MG63 (cell line): ENCODE measurements at regions not wholly inside any gene's neighbourhood (a gene's known extent, or its start where the extent isn't known, plus 50 kb on each side); places are given as distances from the start of the nearest gene placed in this dataset.

Experiments used
- DNase-seq: peaks from one replicate; pipeline ENCODE4 v3.0.0-alpha.2; 2020
- H3K27me3 ChIP-seq: fragments of 250-450 bp; sonication (Bioruptor Pico); 2 replicates; pipeline ENCODE4 v1.5.1; 2020; ENCODE audit warnings: mild to moderate bottlenecking, moderate library complexity
- H3K36me3 ChIP-seq: fragments of 250-450 bp; sonication (Bioruptor Pico); 2 replicates; pipeline ENCODE4 v1.5.1; 2020; ENCODE audit warnings: mild to moderate bottlenecking, moderate library complexity
- H3K4me3 ChIP-seq: fragments of 250-450 bp; sonication (Bioruptor Pico); 2 replicates; pipeline ENCODE4 v1.5.1; 2020; ENCODE audit warnings: mild to moderate bottlenecking, moderate library complexity
- H3K9me3 ChIP-seq: fragments of 250-450 bp; sonication (Bioruptor Pico); 2 replicates; pipeline ENCODE4 v1.5.1; 2020; ENCODE audit warnings: mild to moderate bottlenecking, moderate library complexity

GRCh38 chr11:26030399-26030798, 301.5 kb upstream of the ANO3 start:
- no peak overlapping the region for H3K4me3 ChIP-seq
- no peak for DNase-seq
- H3K9me3 ChIP-seq = no peaks in the 10 kb centered on the region
- H3K36me3 ChIP-seq = no peaks in the 10 kb centered on the region
- H3K27me3 ChIP-seq = no peaks in the 10 kb centered on the region

DNA sequence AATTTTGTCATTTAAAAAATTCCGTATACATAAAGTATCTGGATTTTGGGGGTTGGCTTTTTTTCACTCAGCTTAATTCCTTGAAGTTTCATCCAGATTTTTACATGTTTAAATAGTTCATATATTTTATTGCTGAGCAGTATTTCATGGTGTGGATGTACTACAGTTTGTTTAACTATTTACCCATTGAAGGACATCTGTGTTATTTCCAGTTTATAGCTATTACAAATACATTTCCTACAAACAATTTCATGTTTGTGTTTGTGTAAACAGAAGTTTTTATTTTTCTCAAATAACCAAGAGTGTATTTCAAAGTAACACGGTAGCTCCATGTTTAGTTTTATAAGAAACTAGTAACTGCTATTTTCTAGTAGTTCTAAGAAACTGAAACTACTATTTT, 299.7 kb upstream of the ANO3 start:
- Histone ChIP-seq H3K9me3 (no peaks in the 10 kb centered on the region), H3K27me3 (no peaks in the 10 kb centered on the region), H3K36me3 (no peaks in the 10 kb centered on the region), H3K4me3 (no peak overlapping the region)
- DNase-seq = no peak

GRCh38 chr11:26035696-26036095, 296.2 kb upstream of the ANO3 start:
- Histone ChIP-seq H3K36me3 (no peaks in the 10 kb centered on the region), H3K4me3 (no peak overlapping the region), H3K9me3 (no peaks in the 10 kb centered on the region), H3K27me3 (no peaks in the 10 kb centered on the region)
- no peak for DNase-seq

- no peak for DNase-seq
- no peaks in the 10 kb centered on the region for H3K36me3 ChIP-seq
- no peak overlapping the region for H3K4me3 ChIP-seq
- H3K27me3 ChIP-seq = no peaks in the 10 kb centered on the region
- H3K9me3 ChIP-seq = no peaks in the 10 kb centered on the region
Observed at GRCh38 chr11:26037716-26038115, 294.2 kb upstream of the ANO3 start.

GRCh38 chr11:26040339-26040738, 291.6 kb upstream of the ANO3 start:
- H3K27me3 ChIP-seq = no peaks in the 10 kb centered on the region
- DNase-seq = no peak

GRCh38 chr11:26042113-26042512, 289.8 kb upstream of the ANO3 start:
- H3K27me3 ChIP-seq = no peaks in the 10 kb centered on the region
- DNase-seq = no peak
- H3K4me3 ChIP-seq = no peak overlapping the region
- H3K9me3 ChIP-seq = no peaks in the 10 kb centered on the region
- H3K36me3 ChIP-seq = no peaks in the 10 kb centered on the region

More at GRCh38 chr11:26040339-26040738, 291.6 kb upstream of the ANO3 start:
- Histone ChIP-seq H3K4me3 (no peak overlapping the region), H3K36me3 (no peaks in the 10 kb centered on the region), H3K9me3 (no peaks in the 10 kb centered on the region)

DNA sequence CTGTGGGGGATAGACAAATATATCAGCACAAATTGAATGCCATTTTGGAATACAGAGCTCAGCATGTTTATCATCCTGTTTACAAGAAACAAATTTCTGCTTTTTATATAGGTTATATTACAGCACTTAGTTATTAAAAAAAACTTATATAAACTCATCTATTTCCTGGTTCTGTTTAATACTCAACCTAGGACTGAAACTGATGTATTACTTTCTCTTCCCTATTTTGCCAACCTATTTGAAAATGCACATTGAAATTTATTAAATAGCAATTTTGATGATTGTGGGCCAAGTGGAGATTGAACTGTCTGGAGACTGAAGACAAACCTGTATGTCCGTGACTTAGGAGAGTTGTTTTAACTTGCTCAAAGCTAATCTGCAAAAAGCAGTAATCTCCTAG, 288.3 kb upstream of the ANO3 start:
- Histone ChIP-seq H3K9me3 (no peaks in the 10 kb centered on the region), H3K27me3 (no peaks in the 10 kb centered on the region), H3K36me3 (no peaks in the 10 kb centered on the region), H3K4me3 (no peak overlapping the region)
- no peak for DNase-seq

- no peak for DNase-seq
- Histone ChIP-seq H3K27me3 (no peaks in the 10 kb centered on the region), H3K4me3 (no peak overlapping the region), H3K9me3 (no peaks in the 10 kb centered on the region), H3K36me3 (no peaks in the 10 kb centered on the region)
Observed at GRCh38 chr11:26044389-26044788, 287.5 kb upstream of the ANO3 start.

GRCh38 chr11:26045082-26045481, 286.8 kb upstream of the ANO3 start:
- H3K27me3 ChIP-seq = no peaks in the 10 kb centered on the region
- no peak for DNase-seq
- no peak overlapping the region for H3K4me3 ChIP-seq
- no peaks in the 10 kb centered on the region for H3K9me3 ChIP-seq
- H3K36me3 ChIP-seq = no peaks in the 10 kb centered on the region

DNA sequence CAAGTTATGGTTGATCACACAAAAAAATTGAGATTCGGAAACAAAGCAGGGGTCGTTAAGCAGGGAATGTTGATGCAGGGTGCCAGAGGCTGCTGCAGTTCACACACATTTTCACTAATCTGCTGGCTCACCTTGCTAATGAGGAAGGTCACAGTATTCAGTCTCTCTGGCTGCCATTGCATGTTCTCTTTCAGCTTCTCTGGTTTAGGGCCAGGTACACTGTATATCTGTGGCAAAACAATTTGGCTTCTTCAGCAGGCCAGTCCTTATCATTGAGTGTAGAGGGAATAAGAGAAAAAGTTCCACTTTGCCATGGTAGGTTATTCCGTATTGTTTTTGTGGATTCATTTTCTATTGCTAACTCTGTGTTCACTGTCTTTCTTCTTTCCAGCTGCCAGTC, 283.7 kb upstream of the ANO3 start:
- Histone ChIP-seq H3K27me3 (no peaks in the 10 kb centered on the region), H3K9me3 (no peaks in the 10 kb centered on the region), H3K4me3 (no peak overlapping the region), H3K36me3 (no peaks in the 10 kb centered on the region)
- no peak for DNase-seq

DNA sequence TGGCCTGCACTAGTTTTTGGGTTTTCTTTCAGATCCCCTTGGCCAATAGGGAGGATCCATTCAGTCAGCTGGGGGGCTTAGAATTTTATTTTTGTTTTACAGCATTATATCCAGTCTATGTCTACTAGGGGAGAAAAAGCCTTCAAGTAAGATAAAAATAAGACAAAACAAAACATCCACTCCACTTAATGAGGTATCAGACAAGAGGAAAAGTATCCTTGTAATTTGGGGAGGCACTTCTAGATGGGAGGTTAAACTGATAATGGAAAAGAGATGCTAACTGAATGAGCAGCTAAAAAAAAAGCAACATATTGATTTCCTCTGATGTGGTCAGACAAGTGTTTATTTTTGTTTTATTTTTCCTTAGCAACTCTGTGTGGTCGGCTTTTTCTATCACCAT, 278.0 kb upstream of the ANO3 start:
- Histone ChIP-seq H3K4me3 (no peak overlapping the region), H3K36me3 (no peaks in the 10 kb centered on the region), H3K27me3 (no peaks in the 10 kb centered on the region), H3K9me3 (no peaks in the 10 kb centered on the region)
- DNase-seq = no peak

GRCh38 chr11:26062660-26063059, 269.3 kb upstream of the ANO3 start:
- Histone ChIP-seq H3K9me3 (no peaks in the 10 kb centered on the region), H3K36me3 (no peaks in the 10 kb centered on the region), H3K27me3 (no peaks in the 10 kb centered on the region), H3K4me3 (no peak overlapping the region)
- no peak for DNase-seq

DNA sequence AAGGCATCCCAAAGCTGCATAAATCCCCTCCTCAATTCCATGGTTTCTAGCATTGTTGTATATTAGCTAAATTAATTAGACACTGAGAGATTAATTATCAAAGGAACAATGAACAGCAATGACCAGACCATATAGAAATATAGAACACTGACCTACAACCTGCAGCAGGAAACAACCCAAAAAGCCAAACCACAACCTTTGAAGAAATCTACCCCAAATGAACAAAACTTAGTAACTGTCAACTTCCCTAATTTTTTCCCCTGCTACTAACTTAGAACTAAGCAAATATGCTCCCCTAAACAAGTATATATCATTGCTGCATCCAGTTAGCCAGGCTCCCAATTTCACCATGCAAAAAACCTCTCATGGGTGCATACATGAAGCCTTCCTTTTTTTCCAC, 268.0 kb upstream of the ANO3 start:
- Histone ChIP-seq H3K36me3 (no peaks in the 10 kb centered on the region), H3K9me3 (no peaks in the 10 kb centered on the region), H3K4me3 (no peak overlapping the region), H3K27me3 (no peaks in the 10 kb centered on the region)
- DNase-seq = no peak

DNA sequence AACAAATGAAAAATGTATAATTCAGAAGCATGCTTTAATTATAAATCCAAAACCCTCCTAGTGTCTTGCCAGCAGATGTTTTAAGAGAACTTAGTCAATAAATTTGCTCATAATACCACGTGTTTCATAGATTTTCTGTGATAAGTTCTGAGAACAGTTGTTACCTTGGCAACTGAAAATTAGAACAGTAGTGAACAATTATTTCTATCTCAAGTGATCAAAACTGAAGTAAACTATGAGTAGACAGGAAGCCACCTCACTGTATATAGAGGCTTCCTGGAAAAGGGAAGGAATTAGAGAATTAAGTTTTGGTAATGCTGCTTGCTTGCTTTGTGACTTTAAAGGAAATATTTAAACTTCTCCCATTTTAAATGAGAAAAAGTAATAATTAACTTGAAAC, 266.0 kb upstream of the ANO3 start:
- Histone ChIP-seq H3K36me3 (no peaks in the 10 kb centered on the region), H3K27me3 (no peaks in the 10 kb centered on the region), H3K4me3 (no peak overlapping the region), H3K9me3 (no peaks in the 10 kb centered on the region)
- no peak for DNase-seq

DNA sequence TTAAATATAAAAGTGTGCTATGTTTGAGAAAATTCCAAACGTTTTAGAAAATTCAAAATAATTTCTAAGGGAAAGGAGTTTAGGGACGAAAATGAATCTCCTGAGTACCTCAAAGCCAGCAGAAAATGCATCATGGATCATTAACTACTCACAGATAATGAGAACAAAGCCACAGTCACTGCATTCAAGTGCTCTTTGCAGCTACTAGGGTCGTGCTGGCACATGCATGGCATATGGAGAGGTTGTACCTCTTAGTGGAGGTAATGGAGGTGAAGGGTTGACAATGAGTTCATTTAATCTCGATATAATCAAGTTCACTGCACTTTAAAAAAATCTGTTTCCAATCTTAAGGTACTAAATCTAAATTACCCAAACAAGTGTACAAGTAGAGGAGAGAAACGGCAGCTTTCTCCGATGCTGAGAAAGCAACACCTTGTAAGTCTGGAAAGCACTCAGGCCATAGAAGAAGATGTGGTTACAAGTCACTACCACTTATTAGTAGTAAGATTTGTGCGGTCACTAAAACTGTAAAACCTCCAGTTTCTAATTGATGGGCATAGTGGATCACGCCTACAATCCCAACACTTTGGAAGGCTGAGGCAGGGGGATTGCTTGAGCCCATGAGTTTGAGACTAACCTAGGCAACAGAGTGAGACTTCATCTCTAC, 261.1 kb upstream of the ANO3 start:
- no peak overlapping the region for H3K4me3 ChIP-seq
- H3K9me3 ChIP-seq = no peaks in the 10 kb centered on the region
- no peaks in the 10 kb centered on the region for H3K27me3 ChIP-seq
- no peak for DNase-seq
- H3K36me3 ChIP-seq = no peaks in the 10 kb centered on the region

DNA sequence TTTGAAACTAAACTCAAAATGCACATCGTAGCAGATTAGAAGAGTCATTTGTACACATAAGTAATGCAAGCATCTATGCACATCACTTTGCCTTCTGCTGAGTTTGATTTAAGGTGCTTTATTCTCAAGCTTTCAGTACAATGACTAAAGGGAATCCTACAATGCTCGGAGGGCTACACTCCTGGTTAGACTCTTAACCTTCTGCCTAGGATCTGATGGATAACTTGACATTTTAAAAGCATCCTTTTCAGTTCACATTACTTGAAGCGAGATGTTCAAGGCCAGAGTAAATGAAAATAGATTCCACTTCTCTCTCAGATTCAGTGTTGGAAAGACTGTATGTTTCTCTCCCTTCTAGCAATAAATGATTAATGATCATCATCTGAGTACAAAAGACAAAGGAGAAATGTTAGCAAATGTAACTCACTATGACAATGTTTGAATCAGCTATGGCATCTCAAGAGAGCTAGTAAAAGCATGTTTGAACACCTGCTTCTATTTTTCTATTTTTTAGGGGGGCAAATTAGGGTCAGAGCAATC, 259.2 kb upstream of the ANO3 start:
- DNase-seq = no peak
- Histone ChIP-seq H3K4me3 (no peak overlapping the region), H3K27me3 (no peaks in the 10 kb centered on the region), H3K36me3 (no peaks in the 10 kb centered on the region), H3K9me3 (no peaks in the 10 kb centered on the region)

GRCh38 chr11:26073646-26074045, 258.3 kb upstream of the ANO3 start:
- Histone ChIP-seq H3K36me3 (no peaks in the 10 kb centered on the region), H3K4me3 (no peak overlapping the region), H3K9me3 (no peaks in the 10 kb centered on the region), H3K27me3 (no peaks in the 10 kb centered on the region)
- DNase-seq = no peak

GRCh38 chr11:26076233-26076990, 255.5 kb upstream of the ANO3 start:
- Histone ChIP-seq H3K27me3 (no peaks in the 10 kb centered on the region), H3K9me3 (no peaks in the 10 kb centered on the region), H3K4me3 (no peak overlapping the region), H3K36me3 (no peaks in the 10 kb centered on the region)
- DNase-seq = no peak
